GF-D8 (cell line): ENCODE measurements at regions not wholly inside any gene's neighbourhood (a gene's known extent, or its start where the extent isn't known, plus 50 kb on each side); places are given as distances from the start of the nearest gene placed in this dataset.

Experiments
- DNase-seq: peaks from one replicate; lab custom pipeline; 2025; lab: John Stamatoyannopoulos, UW

DNA sequence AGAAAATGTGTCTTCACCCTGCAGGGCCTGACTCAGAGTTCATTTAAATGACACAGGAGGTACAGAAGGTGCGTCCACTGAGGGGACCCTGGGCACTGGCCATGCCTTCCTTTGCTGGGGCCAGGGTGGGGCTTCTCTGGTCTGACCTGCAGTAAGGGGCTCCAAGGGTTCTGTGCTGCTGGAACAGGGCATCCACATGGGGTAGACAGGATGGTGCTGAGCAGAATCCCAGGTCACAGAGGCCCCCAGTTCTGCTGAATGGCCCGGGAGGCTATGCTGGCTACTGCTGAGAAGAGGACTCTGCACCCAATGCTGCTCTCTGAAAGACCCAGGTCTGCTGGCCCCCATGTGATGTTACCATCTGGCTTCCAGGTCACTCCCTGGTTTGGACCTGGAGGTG lies 150.4 kb upstream of the GGTLC1 start:
- DNase-seq = no peak

DNA sequence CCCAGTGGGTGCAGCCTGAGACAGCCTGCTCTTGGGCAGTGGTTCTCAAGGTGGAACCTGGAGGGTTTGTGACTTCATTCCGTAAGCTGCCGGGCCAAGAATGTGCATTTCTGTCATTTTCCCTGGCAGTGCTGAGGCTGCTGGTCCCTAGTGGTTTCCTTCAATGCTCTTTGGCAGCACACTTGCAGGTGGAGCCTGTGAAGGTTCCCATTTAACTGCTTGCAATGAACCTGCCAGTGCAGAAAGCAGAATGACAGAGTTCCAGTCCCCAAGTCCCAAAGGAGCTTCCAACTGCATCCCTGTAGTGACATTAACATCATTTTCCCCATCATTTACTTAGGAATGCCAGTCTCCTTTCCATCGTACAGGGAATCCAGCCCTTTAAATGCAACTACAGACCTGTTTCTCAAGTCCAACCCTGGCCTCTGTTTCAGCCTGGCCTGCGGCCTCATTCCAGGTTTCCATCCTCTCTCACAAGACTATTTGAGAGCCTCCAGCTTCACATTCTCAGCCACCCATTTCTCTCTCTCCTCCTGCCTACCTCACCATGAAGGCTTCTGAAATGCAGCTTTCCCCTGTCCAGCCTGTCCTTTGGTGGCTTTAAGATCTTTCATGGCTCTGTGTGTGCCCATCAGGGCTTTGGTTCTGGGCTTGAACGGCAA lies 149.7 kb upstream of the GGTLC1 start:
- DNase-seq = no peak

DNA sequence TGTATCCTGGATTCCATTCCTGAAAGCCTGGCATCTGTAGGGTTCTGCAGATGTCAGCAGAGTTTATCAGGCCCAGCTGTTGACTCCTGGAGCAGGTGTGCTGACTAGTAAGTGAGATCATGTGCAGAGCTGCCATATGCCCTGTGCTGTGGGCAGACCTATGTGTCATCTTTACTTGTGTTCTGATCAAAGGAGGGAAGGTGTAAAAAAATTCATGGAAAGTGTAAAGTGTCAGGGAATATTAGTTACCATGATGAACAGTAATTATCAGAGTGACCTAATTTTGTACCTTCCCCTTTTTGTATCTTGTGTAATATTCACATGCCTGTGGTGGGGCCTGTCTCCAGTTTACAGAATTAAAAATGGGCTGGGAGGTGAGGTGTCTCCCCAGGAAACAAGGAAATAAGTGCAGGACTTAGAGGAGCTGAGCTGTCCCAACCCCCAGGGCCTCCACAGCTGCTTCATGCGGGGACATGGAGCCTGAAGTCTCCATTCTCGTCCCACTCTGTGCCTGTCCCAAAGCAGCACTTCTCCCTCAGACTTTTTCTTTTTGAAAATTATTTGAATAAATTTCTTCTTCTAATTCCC lies 148.2 kb upstream of the GGTLC1 start:
- no peak for DNase-seq

DNA sequence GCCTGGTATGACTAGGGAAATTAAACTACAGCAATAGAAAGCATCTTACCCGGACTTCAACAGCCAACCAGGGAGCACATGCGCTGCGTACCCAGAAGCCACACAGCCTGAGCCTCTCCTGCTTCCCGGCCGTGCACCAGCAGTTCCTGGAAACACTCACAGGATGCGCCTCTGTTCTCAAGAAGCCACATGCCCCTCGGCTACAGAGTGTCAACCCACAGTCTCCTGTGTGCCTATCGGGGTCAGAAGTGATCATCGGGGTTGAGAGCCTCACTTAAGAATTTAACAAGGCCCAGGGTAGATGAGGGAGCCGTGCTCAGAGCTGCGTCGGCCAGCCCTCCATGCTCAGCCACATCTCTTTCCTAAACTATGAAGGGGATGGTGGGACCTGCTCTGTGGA lies 147.2 kb upstream of the GGTLC1 start:
- DNase-seq = no peak

DNA sequence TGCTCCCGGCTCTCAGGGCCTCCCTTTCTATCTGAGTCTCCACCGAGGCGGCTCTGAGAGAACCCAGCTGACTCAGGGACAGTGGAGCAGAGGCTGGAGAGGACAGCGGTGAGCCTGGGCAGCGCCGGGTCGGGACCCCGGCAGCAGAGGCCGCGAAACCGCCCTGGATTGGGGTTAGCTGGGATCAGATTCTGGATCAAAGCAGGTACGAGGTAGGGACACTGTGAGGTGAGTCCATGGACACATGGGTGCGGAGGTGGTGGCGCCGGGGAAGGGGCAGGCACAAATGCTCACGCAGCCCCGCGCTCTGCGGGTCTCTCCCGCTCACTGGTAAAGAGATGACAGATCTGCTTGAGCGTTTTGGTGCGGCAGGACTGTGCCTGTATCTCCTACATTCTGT lies 146.4 kb upstream of the GGTLC1 start:
- DNase-seq = no peak

DNA sequence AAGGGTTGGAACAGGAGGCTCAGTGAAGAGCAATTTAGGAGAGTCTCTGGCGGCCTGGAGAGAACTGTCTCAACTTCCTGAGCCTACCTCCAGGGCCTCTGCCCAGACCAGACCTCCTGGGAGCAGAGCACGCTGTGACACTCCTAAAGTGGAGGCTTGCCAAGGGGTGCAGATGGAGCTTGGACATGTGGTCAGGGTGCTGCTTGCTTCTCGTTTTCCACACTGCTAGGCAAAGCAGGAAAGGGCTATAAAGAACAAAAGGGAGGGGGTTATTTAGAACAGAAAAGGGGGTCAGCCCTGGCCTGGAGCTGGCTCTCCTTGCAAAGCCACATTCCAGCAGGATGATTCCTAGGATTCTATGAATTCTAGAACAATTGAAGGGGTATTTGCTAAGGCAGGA lies 145.7 kb upstream of the GGTLC1 start:
- DNase-seq = no peak

DNA sequence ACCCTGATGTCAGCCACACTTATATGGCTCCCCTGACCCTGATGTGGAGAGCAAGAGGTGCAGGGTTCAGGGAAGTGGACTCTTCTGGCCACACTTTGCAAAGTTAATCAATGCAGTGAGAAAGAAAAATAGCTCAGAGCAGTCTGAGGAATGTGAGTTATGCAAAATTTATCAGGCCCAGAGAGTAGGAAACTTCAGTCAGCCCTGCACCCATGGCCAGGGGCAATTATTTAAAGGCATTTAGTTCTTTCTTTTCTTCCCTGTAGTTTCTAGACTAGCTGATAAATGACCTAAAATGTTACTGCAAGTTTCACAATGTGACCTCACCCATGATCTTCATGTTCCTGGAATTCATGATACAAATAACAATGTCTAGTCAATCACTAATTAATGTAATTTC lies 143.7 kb upstream of the GGTLC1 start:
- no peak for DNase-seq

DNA sequence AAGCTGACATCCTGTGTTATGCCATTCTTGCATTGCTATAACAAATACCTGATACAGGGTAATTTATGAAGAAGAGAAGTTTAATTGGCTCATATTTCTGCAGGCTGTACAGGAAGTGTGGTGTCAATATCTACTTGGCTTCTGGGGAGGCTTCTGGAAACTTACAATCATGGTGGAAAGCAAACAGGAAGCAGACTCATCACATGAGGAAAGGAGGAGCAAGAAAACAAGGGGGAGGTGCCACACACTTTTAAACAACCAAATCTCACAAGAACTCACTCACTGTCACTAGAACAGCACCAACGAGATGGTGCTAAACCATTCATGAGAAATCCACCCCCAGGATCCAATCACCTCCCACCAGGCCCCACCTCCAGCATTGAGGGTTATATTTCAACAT lies 143.1 kb upstream of the GGTLC1 start:
- no peak for DNase-seq

DNA sequence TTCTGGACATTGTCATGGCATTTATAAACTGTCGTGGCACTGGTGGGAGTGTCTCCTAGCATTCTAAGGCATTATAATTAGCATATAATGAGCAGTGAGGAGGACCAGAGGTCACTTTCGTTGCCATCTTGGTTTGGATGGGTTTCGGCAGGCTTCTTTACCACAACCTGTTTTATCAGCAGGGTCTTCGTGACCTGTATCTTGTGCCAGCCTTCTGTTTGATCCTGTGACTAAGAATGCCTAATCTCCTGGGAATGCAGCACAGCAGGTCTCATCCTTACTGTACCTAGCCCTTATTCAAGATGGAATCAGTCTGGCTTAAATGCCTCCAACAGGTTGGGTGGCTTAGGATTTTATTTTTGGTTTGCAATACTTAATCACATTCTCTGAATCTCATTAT lies 142.7 kb upstream of the GGTLC1 start:
- no peak for DNase-seq

DNA sequence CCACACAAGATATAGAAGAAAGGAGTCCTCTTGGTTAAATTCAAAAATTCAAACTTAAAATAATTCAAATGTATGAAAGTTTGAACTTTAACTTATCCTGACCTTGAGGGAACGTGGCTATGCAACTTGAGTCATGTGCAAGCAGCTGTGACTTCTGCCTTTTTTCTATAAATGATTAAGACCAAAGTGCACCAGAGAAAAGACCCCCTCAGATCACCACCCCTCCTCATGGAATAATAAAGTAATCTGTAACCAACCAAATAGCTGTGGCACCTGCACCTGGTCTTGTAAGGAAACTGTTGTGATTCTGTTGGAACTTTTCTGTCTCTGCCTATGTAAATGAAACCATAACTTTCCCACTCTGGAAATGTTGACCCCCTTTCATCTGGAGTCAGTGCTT lies 141.1 kb upstream of the GGTLC1 start:
- no peak for DNase-seq

DNA sequence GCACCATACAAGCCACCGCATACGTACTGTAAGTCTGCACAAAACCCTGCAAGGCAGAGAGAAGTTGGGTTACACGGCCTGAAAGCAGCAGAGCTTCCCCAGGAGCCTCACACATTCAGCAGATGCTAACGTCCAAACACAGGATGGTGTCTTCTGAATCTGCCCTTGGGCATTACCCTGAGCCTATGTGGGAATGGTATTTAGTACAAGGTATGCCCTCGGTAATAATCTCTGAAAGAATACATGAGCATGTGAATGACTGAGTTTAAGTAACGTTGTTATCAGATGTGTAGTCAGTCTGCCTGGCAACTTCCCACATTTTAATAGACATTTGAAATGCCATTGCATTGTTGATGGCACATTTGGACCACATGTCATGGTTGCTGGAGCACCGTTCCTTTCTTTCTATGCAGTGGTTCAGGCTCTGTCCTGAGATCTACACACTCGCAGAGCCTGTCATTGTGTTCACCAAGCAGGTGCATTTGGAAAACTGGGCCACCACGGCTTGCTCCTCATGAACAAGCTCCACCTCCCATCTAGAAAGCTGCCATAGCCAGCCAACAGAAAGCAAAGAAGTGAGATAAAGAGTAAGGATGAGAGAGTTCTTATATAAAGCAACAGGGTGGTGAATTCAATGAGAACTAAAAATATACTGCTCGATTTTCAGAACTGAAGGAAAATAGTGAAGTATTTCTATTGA lies 136.5 kb upstream of the GGTLC1 start:
- no peak for DNase-seq

DNA sequence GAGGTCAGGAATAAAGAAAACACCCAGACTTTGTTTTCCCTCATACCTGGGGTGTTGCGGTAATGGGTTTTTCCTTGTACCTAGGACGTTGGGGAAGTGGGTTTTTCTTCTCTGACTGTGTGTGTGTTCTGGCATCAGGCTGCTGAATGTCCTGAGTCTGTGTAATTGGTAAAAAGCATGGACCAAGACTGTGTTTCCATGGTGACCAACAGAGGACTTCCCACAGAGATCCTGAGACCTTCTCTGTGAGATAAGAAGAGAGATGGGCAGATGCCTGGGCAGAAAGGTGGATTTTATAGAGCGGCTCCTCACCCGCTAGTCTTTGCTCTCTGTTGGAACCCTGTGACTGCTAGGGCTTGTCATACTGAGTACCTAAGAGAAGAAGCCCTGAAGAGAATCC lies 135.4 kb upstream of the GGTLC1 start:
- no peak for DNase-seq

DNA sequence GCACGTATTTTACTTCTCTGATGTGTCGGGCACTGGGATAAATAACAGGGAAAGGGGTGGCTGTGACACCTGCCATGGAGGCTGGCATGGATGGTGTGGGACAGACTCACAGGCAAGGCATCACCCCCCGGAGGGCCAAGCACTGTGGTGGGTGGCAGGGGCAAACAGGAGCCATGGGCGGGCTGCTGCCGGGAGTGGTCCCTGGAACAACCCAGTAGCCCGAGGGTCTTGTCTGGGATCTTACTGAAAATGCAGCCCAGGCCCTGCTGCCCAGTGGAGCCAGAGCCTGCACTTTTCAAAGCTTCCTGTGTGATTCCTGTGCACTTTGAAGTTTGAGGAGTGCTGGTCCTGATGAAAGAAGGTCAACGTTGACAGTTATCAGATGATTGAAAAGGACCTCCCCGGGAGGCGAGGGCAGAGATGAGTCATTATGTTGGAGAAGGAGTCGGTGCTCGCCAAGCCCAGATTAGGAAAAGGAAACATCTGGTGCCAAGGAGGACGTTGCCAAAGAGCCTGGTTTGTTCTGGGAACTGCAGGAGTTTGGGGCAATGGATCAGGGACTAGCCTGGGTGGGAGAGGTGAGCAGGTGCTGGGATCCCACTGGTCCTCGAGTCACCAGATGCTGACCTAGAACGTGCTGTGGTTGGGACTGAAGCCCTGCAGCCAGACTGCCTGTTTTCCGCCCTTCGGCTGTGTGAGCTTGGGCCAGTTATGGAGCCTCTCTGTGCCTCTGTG lies 130.0 kb upstream of the GGTLC1 start:
- no peak for DNase-seq

DNA sequence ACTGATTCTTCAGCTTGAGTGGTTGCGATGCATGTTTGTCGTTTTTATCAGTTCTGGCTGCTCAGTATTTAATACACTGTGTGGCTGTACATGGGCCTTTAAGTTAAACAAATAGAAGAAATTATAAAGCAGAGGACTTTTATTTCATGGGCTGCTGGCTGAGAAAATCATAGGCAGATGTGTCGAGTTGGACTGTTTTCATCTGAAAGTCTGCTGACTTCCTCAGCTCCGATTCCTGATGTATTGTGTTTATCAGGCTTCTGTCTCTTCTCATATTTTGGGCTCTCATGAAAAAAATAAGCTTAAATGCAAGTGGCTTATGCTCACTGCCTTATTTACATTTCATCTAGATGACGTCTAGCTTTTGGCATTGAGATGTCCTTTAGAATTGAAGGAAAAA lies 129.5 kb upstream of the GGTLC1 start:
- DNase-seq = no peak

DNA sequence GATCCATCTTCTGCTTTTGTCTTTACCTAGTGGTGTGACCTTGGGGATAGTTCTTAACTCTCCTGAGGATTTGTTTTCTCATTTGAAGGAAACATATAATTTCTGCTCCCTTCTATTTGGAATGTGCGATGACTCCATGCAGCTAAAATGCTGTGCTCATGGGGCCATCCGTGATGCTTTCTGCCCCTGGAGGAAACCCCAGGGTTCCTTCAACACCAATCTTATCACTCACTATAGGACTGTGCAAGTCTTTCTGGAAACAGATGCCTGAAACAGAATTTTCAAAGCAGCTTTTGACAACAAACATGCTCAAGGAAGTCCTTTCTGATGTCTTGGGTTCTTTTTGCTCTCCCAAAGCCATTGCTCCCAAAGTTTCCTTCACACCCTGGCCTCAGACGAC lies 128.8 kb upstream of the GGTLC1 start:
- no peak for DNase-seq

DNA sequence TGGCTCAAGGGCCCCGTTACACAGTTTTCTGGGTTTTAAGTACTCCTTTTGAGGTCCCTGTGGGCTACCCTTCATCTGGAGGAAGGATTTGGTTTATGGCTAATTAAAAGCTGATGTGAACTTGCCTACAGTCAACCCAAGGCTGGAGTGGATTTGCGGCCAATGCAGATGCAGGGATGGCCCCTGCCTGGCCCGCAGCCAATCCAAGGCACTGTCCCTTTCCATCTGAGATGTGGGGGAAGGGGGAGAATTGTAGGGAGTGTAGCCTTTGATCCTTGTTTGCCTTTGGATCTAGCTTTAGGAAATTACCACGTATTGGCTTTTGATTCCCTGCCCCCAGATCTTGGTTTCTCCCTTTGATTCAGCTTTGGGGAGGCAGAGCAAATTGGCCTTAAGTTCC lies 128.0 kb upstream of the GGTLC1 start:
- DNase-seq = no peak

DNA sequence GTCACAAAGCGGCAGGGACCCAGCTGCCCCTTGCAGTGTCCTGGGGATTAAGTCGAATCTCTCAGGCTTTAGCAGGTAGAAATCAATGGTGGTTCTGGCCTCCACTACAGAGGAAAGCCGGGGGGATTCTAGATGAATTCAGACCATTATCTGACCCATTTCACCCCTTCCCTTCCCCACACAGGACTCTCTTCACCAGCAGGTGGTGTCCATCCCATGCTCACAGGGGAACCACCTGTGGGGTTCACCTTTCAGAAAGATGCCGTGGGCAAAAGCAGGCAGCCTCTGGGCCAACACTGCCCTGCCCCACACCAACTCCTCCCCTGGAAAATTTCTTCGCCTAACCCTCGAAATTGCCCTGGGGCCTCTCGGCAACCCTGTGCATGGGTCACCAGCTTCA lies 123.8 kb upstream of the GGTLC1 start:
- DNase-seq = no peak

DNA sequence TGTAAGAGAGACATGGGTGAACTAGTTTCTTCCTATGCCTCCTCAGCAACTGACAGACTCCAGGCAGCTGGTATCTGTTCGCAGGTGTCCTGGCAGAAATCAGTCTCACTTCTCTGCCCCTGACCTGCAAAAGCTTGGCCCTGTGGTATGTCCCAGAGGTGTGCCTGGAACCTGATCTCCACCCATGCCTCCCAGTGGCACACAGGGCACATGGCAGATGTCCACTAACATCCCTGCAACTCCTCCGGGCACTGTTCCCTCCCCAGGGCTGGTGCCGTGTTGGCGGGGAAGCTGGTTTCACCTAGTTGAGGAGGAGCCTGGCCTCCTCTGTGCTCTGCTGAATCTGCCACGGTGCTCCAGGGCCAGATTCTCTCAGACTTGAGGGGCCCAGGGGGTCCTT lies 123.3 kb upstream of the GGTLC1 start:
- DNase-seq = no peak

DNA sequence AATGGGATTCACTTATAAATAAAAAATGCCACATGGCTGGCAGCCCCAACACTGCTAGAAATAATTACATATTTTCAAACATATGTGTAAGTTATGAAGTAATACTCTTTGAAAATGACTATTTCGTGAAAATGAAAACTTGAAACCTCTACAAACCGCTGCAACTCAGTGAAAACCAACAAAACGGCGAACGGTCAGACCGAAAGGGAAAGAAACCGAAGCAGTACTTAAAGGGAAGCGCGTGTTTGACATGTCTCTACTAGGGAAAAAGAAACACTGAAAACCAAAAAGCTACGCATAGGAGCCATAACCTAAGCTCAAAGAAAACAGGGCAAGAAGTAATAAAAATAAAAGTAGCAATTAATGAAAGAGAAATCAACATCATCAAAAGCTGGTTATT lies 121.0 kb upstream of the GGTLC1 start:
- no peak for DNase-seq

DNA sequence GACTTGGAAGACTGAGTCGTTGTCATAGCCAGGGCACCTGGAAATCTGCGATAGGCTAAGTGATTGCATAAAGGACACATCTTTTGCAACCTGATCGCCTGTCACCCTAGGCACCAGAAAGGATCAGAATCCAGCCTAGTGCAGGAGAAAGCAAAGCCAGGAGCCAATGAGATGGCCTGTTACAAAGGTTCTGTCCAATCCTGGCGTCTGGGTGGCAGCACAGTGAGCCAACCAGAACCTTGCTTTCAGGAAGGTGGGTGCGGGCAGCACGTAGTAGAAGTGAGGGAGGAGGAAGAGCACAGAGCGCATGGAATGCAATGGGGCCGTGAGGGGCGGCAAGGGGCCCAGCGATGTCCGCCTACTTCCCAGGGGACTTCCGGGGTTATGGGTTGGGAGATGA lies 120.4 kb upstream of the GGTLC1 start:
- DNase-seq = no peak

DNA sequence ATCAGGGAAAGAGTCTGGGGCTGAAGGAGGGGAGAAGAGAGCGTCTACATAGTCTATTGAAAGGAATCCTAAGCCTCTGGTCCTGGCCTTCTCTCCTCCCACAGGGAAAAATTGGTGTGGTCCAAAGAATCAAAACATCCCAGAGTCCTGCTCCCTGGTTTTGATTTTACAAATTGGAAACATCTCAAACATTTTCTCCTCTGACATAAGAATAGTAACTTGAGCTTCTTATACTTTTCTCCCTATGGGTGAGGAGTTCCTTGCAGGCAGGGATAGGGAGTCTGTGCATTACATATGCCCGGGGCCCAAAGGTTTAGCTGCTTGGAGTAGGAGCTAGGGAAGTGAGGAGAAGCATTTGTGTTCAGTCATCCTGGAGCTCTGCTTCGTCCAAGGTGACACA lies 120.0 kb upstream of the GGTLC1 start:
- no peak for DNase-seq

DNA sequence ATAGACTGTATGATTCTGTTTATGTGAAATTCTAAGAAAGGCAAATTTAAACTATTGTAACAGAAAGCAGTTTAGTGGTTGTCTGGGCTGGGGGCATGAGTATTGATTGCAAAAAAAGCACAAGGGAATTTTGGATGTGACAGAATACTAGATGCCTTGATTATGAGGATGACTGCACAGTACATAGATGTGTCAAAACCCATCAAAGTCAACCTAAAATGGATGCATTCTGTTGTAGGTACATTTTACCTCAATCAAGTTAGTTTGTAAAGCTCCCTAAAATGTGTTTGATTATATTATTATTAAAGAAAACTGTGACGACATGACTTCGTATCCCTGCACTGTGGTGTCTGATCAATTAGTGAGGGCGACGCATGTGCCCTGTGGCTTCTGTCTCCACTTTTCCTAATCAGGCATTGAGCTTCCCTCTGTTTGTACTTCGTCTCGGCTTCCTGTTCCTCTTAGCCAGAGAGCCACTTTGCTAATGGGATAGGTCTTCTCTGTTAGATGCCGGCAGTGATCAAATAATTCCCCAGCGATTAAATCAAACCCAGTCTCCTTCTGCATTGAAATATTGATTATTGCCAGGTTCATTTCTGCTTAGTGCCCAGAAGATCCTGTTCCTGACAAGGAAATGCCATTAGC lies 118.3 kb upstream of the GGTLC1 start:
- no peak for DNase-seq
